Large intestine (tissue), 3 donors: ENCODE measurements at regions not wholly inside any gene's neighbourhood (a gene's known extent, or its start where the extent isn't known, plus 50 kb on each side); places are given as distances from the start of the nearest gene placed in this dataset.
A peak's percentile ranks its signal among the peaks of the same experiment; 100 is the strongest.

ENCODE experiments used
- DNase-seq, 2 donors: peaks; one replicate each; pipeline versions ENCODE4 v3.0.0 to v3.0.0-alpha.2; 2013
- H3K27ac ChIP-seq: one replicate; pipeline ENCODE4 v1.5.1; 2013; ENCODE audit warnings: low read length
- H3K27me3 ChIP-seq: 2 replicates; pipeline ENCODE4 v1.6.1; 2013; ENCODE audit warnings: low read length; ENCODE audit not compliant: control insufficient read depth, insufficient read depth
- H3K36me3 ChIP-seq: 2 replicates; pipeline ENCODE4 v1.6.1; 2013; ENCODE audit warnings: low read length; ENCODE audit not compliant: control insufficient read depth, insufficient read depth
- H3K4me1 ChIP-seq: one replicate; pipeline ENCODE4 v1.6.1; 2013; ENCODE audit warnings: low read length; ENCODE audit not compliant: control insufficient read depth, insufficient read depth
- H3K4me3 ChIP-seq: one replicate; pipeline ENCODE4 v1.5.1; 2013; ENCODE audit warnings: low read length
- H3K9me3 ChIP-seq: one replicate; pipeline ENCODE4 v1.6.1; 2013; ENCODE audit warnings: mild to moderate bottlenecking, low read depth, low read length, moderate library complexity; ENCODE audit not compliant: control insufficient read depth
- WGBS: methylation state at CpG from one replicate; pipeline ENCODE4 v1.1.5; 2013; ENCODE audit warnings: low lambda C conversion rate; ENCODE audit not compliant: insufficient coverage; 5-methylcytosine and 5-hydroxymethylcytosine counted together

GRCh38 chr5:13316176-13316575 lies 628.3 kb downstream of the DNAH5 start:
- H3K27ac ChIP-seq, result no peak overlapping the region
- no peak for DNase-seq
- H3K4me1 ChIP-seq, result no peaks in the 10 kb centered on the region
- H3K9me3 ChIP-seq, result no peaks in the 10 kb centered on the region
- no peaks in the 10 kb centered on the region for H3K36me3 ChIP-seq
- WGBS, result 80% methylated on average over 1 of the region's 2 CpGs
- no peak overlapping the region for H3K4me3 ChIP-seq
- H3K27me3 ChIP-seq, result no peaks in the 10 kb centered on the region

DNA sequence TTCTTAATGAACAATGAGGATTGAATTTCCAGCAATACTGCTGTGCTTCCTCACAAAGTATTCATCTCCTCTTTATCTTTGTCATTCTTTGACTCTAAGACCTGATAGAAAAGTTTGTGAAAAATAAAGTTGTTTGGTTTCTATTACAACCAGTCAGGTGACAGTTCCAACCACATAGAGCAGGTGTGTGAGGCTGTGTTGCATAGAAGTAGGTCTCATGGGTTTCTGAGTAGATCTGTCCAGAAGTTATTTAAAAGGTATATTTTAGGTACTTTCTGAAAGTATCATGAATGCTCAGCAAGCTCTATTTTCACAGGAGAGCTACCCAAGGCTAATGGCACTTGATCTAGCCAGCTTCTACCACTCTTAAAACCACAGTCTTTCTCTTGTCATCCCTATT lies 637.0 kb downstream of the DNAH5 start:
- Histone ChIP-seq H3K27me3 (no peaks in the 10 kb centered on the region), H3K9me3 (no peaks in the 10 kb centered on the region), H3K27ac (no peak overlapping the region), H3K4me3 (no peak overlapping the region), H3K36me3 (no peaks in the 10 kb centered on the region), H3K4me1 (no peaks in the 10 kb centered on the region)
- no peak for DNase-seq

DNA sequence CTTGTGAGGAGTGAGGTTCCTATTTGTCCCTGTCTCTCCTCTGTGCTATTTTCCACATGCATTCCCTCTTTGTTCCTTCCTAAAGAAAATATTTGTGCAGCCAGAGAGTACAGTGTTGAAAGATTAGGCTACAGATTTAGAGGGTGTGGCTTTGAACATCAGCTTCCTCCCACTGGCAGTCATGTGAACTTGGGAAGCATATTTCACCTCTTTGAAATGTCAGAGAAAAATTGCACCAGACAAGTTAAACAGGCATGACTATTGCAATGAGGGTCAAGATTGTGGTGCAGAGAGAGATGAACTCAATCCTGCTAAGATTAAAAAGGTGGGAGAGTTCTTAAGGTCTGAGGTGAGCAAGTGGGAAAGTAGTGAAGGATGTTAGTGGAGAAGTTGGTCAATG lies 641.0 kb downstream of the DNAH5 start:
- Histone ChIP-seq H3K4me1 (no peaks in the 10 kb centered on the region), H3K9me3 (no peaks in the 10 kb centered on the region), H3K27ac (no peak overlapping the region), H3K27me3 (no peaks in the 10 kb centered on the region), H3K36me3 (no peaks in the 10 kb centered on the region), H3K4me3 (no peak overlapping the region)
- no peak for DNase-seq

- Histone ChIP-seq H3K27me3 (no peaks in the 10 kb centered on the region), H3K27ac (no peak overlapping the region), H3K9me3 (no peaks in the 10 kb centered on the region), H3K4me1 (no peaks in the 10 kb centered on the region), H3K4me3 (no peak overlapping the region), H3K36me3 (no peaks in the 10 kb centered on the region)
- DNase-seq, result no peak
- no CpG with 5 or more reads among the region's 2 CpGs for WGBS
These were observed 665.7 kb downstream of the DNAH5 start for GRCh38 chr5:13278811-13279210.

- Histone ChIP-seq H3K9me3 (no peaks in the 10 kb centered on the region), H3K27ac (no peak overlapping the region), H3K4me1 (no peaks in the 10 kb centered on the region), H3K27me3 (no peaks in the 10 kb centered on the region), H3K4me3 (no peak overlapping the region), H3K36me3 (no peaks in the 10 kb centered on the region)
- WGBS, result no CpG with 5 or more reads among the region's 2 CpGs
- no peak for DNase-seq
These were observed 666.3 kb downstream of the DNAH5 start for GRCh38 chr5:13278148-13278547.

DNA sequence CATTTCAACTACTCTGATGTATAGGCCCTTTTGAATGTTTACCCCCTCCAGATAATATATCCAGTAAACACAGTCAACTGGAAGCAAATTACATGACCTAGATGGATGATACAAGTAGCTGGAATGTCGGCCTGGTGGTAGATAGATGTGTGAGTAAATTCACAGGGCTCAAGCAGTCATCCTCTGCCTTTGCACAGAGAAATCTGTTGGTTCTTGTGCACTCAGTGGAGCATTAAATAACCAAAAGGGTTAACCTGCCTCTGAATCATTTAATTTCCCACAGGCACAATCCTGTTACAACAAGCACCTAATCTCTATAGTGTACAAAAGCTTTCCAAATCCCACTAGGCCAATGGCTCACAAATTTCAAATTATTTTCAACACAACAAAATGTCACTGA lies 668.3 kb downstream of the DNAH5 start:
- no peaks in the 10 kb centered on the region for H3K9me3 ChIP-seq
- no peaks in the 10 kb centered on the region for H3K27me3 ChIP-seq
- H3K4me3 ChIP-seq, result no peak overlapping the region
- no CpG with 5 or more reads among the region's 1 CpG for WGBS
- DNase-seq, result no peak
- no peaks in the 10 kb centered on the region for H3K36me3 ChIP-seq
- H3K4me1 ChIP-seq, result no peaks in the 10 kb centered on the region
- no peak overlapping the region for H3K27ac ChIP-seq

DNA sequence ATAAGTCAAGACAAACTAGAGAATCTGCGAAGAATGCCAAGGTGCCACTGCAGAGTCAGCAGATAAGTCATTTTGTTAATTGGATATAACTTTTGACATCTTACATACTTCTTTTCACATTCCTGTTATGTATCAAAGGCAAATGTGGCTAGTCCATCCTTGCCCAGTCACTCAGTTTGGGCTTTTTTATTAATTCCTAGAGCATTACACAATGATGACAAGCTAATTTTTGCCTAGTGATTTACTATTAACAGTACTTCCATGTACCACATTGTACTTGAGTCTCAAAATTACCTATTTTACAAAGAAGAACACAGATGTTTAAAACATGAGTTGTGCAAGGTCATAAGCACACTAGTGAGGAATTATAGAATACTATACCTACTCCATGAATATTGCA lies 680.8 kb downstream of the DNAH5 start:
- no peaks in the 10 kb centered on the region for H3K27me3 ChIP-seq
- WGBS, result no CpG with 5 or more reads among the region's 1 CpG
- H3K4me3 ChIP-seq, result no peak overlapping the region
- no peak for DNase-seq
- H3K4me1 ChIP-seq, result no peaks in the 10 kb centered on the region
- peaks cover 4% of the 10 kb centered on the region for H3K9me3 ChIP-seq
- no peak overlapping the region for H3K27ac ChIP-seq
- H3K36me3 ChIP-seq, result no peaks in the 10 kb centered on the region

GRCh38 chr5:13253111-13253510 lies 691.4 kb downstream of the DNAH5 start:
- H3K9me3 ChIP-seq, result no peaks in the 10 kb centered on the region
- no peak for DNase-seq
- no peak overlapping the region for H3K4me3 ChIP-seq
- H3K27ac ChIP-seq, result no peak overlapping the region
- H3K36me3 ChIP-seq, result no peaks in the 10 kb centered on the region
- H3K27me3 ChIP-seq, result no peaks in the 10 kb centered on the region
- H3K4me1 ChIP-seq, result no peaks in the 10 kb centered on the region

DNA sequence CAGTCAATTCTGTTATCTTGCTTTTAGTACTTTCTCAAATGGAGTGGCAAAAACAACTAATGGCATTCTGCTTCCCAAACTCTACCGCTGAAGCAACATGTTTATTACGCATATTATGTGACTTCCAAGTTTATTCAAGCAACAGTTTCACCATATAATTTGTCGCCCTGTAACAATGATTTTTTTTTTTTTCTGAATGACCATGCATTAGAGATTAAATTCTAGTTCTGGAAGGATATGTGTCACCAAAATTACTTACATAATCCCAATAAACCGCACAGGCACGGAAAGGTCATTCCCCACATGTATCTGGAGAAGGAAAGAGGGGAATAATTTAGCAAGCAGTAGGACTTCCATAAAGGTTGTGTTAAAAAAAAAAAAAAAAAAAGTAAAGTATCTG lies 691.8 kb downstream of the DNAH5 start:
- no peak for DNase-seq
- Histone ChIP-seq H3K4me1 (no peaks in the 10 kb centered on the region), H3K27me3 (no peaks in the 10 kb centered on the region), H3K36me3 (no peaks in the 10 kb centered on the region), H3K27ac (no peak overlapping the region), H3K4me3 (no peak overlapping the region), H3K9me3 (no peaks in the 10 kb centered on the region)
- no CpG with 5 or more reads among the region's 5 CpGs for WGBS

- H3K9me3 ChIP-seq, result no peaks in the 10 kb centered on the region
- H3K4me1 ChIP-seq, result no peaks in the 10 kb centered on the region
- H3K4me3 ChIP-seq, result no peak overlapping the region
- peak in 1 of 2 donors; percentile 9 for DNase-seq
- no peak overlapping the region for H3K27ac ChIP-seq
- no peaks in the 10 kb centered on the region for H3K27me3 ChIP-seq
- 36% methylated on average over 2 of the region's 7 CpGs for WGBS
- no peaks in the 10 kb centered on the region for H3K36me3 ChIP-seq
These were observed 692.7 kb downstream of the DNAH5 start for GRCh38 chr5:13251623-13252376.

DNA sequence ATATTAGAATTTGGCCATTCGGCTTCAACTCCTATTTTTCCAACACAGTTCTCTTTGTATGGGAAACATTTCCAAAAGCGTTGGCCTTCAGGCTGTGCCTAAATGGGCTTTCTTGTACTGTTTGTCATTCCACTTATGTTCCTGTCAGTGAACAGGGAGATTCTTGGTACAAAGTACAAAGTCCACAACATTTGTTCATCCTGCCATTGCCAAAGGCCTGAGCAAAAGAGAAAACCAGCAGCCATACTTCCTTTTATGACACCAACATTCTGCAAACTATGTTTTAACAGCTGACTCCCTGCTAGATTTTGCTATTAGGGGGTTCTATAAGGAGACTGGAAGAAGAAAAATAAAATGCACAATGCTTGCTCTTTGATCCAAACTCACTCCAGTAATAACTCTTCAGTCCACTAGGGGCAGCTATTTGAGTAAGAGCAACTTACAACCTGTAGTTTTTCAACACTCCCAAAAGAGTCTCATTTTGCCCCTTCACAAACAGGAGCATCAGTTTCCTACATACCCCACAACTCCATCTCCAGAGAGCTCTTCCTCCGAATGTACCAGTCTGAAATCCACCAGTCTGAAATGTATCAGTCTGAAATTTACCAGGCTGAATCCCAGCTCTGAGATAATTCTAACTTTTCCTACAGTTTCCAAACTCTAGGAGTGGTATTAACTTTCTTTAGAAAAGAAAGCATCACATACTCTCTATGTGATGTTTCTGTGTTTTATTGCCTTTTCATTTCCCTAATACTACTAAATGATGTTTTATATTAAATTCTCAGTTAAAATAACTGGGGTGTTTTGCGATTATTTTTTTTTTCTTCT lies 693.8 kb downstream of the DNAH5 start:
- no peak overlapping the region for H3K4me3 ChIP-seq
- WGBS, result 100% methylated on average over 1 of the region's 4 CpGs
- H3K27me3 ChIP-seq, result no peaks in the 10 kb centered on the region
- H3K4me1 ChIP-seq, result no peaks in the 10 kb centered on the region
- no peak overlapping the region for H3K27ac ChIP-seq
- no peaks in the 10 kb centered on the region for H3K9me3 ChIP-seq
- no peak for DNase-seq
- H3K36me3 ChIP-seq, result no peaks in the 10 kb centered on the region
